Activated CD4-positive, CD25-positive, alpha-beta regulatory T cell treated with anti-CD3 and anti-CD28 coated beads, Interleukin-2, amount 50 U/mL, for 72 hours (primary cell): ENCODE measurements at regions not wholly inside any gene's neighbourhood (a gene's known extent, or its start where the extent isn't known, plus 50 kb on each side); places are given as distances from the start of the nearest gene placed in this dataset.

Experiments used
- DNase-seq: peaks from one replicate; pipeline ENCODE4 v3.0.0; 2021

GRCh38 chr2:145190031-145190703 is 670.2 kb upstream of the ZEB2 start:
- no peak for DNase-seq

DNA sequence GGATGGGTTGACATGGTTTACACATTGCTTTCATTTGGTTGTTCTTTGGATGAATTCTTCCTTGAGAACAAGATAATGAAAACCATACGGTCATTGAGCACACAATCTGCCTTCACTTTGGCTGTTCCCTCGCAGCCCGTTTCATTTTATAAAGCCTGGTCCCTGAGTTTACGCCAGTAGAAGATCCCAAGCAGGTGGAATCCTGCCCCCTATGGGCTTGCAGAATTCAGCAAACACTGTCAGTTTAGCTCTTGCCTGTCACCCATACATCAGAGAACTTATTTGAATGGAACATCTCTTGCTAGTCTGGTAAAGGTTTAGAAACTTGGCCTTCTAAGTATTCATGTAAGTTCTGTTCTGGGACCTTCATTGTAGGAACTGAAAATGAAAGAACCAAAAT is 666.4 kb upstream of the ZEB2 start:
- no peak for DNase-seq

DNA sequence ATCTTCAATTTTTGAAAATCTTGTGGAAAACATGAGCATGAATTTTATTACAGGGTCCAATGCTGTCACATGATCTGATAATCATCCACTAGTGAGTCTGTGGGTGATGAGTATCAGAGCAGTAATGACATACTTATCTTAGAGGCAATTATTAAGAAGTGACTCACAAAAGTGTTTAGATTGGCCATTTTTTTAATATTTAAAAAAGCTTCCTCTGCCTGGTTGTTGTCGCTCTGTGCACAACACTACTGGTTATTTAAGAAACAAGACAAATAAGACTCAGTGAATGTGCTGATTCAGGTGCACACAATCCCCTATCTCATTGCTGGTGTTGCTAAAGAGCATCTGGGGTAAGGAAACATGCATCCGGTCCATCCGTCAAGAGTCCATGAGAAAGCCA is 665.8 kb upstream of the ZEB2 start:
- DNase-seq: no peak

- no peak for DNase-seq
These were observed 665.1 kb upstream of the ZEB2 start for GRCh38 chr2:145184741-145185651.

DNA sequence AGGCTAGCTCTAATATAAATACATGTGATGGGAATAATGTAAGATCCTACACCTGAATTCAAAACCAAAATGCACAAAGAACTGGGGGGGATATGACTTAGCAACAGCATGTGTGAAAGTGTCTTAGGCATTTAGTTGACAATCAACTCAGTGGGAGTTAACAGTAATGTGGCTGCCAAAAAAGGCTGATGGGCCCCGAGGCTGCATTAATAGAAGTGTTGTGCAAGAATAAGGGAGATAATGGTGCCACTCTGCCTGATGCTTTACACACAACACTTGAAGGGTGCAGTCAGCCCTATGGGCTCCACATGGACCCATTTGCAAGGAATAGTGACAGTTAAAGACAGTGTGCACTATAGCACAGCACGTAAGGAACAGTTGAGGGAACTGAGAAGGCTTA is 649.4 kb upstream of the ZEB2 start:
- DNase-seq: no peak

- DNase-seq: no peak
These were observed 648.2 kb upstream of the ZEB2 start for GRCh38 chr2:145168091-145168490.

DNA sequence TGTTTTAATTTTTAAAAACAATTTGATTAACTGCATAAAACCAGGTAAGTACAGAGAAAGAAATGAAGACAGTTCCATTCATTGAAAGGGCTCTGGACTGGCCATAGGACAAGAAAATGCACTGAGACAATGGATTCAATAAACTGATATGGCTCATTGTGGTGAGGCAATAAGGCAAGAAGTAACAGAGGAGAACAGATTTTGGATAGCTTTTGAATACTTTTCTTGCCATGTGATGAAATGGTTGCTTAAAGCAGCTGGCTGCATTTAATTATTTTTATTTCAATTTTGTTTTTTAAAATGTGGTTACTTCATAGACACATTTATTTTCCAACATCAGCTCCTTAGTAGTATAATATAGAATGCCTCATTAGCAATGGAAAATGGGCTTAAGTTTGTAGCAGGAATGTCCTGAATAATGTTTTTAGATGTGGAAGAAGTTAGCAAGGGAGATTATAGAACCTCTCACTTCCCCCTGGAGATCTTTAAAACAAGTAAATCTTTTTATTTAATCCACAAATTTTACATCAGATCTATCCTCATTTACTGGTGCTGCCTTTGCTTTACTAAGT is 646.9 kb upstream of the ZEB2 start:
- DNase-seq: no peak

- no peak for DNase-seq
These were observed 641.7 kb upstream of the ZEB2 start for GRCh38 chr2:145161656-145162055.

GRCh38 chr2:145160855-145161254 is 640.9 kb upstream of the ZEB2 start:
- DNase-seq: no peak

DNA sequence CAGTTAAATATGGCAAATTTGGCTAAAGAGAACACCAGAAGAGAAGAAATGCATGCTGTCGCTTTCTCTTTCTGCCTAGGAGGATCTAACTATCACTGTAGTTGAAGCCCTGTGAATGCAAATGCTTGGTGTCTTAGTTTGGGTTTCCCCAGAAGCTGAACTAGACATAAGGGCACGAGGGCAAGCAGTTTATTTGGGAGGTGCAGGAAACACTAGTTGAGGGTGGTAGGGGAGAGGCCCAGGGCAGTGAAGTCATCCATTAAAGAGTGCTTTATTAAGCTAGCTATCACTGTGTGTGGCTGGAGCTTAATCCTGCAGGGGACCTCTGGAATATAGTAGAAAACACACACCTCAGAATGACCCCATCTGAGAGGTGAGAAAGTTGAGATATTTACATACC is 639.8 kb upstream of the ZEB2 start:
- no peak for DNase-seq

DNA sequence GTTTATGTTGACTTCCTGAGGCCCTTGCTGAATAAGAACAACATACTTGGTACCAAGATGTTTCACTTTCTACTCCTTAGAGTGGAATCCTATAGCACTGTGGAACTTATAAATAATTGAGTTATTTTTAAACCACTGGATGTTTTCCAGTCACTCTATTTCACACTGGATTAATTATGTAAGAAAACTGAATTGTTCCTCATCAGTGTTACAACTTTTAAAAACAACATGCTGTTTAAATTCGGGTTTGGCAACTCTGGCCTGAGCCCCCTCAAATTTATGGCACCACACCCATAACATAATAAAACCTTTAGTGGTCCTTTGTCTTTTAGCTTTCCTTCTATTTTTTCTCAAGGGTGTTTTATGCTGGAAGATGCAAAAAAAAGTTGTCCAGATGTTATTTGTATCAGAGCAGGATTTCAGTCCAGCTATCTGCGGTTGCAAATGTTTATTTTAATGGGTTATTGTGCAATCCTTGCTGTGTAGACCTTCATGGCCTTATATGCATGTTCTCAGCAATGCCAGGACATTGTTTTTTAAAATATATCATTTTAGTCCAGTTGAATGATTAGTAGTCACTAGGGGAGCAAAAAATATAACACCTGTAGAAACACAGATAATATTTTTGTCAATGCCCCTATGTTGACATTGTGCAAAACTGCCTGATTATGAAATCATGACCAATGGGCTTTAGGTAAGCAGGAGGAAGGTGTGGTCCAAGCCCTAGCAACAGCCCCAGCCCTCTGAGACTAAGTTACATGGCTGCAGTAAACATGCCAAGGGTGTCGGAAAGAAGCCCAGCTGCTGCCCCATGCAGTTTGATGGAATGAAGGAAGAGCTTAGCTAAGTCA is 638.0 kb upstream of the ZEB2 start:
- DNase-seq: no peak

- DNase-seq: no peak
These were observed 637.2 kb upstream of the ZEB2 start for GRCh38 chr2:145157036-145157675.

- DNase-seq: no peak
These were observed 636.3 kb upstream of the ZEB2 start for GRCh38 chr2:145156199-145156598.

DNA sequence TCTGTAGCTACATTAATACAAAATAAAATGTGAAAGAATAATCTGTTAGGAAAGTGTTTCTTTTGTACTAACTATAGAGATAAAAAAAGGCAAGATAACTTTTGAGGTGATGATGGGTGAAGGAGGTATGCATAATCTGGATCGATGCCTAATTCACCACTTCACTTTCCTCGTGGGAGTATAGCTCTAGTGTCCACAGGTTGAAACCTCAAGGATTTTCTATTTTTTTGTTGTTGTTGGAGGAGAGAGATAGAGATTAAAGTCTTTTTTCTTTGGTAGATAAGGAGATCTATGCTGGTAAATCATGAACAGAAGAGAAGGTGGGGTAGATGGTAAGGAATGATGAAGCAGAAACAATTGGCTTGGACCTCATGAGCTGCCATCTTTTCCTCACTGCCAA is 635.3 kb upstream of the ZEB2 start:
- DNase-seq: no peak

DNA sequence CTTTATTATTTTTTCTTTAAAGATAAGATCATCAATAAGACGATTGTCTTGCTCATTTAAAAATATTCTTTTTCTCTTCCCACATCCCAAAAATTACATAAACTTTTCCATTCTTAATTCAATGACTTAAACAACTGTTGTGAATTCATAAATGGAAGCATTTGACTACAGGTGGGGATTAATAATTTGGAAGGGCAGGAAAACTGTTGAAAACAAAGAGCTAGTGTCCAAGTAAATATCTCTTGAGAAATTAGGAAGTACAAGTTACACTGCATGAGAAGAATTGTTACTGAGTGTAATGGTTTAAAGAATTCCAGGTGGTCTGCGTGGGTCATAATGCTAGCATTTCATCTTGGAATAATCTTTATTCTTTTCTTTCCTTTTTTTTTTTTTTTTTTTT is 634.8 kb upstream of the ZEB2 start:
- DNase-seq: no peak

GRCh38 chr2:145146691-145147090 is 626.8 kb upstream of the ZEB2 start:
- no peak for DNase-seq

- no peak for DNase-seq
These were observed 624.3 kb upstream of the ZEB2 start for GRCh38 chr2:145144131-145144728.

DNA sequence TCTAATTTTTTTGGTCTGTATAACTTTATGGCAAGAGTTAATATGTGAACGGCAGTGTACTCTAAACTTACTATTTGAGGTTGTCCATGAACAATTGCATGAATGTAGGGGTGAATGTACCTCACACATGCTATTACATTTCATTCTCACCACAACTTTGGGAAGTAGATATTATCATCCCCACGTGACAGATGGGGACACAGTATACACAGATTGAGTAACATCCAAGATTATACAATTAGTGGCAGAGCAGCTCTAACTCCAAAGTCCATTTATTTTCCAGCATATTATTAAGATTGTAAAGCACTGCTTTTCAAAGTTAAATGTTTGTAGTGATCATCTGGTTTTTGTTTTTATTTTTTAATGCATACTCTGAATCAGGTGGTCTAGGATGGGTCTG is 622.1 kb upstream of the ZEB2 start:
- DNase-seq: no peak

GRCh38 chr2:145140658-145141057 is 620.7 kb upstream of the ZEB2 start:
- no peak for DNase-seq

DNA sequence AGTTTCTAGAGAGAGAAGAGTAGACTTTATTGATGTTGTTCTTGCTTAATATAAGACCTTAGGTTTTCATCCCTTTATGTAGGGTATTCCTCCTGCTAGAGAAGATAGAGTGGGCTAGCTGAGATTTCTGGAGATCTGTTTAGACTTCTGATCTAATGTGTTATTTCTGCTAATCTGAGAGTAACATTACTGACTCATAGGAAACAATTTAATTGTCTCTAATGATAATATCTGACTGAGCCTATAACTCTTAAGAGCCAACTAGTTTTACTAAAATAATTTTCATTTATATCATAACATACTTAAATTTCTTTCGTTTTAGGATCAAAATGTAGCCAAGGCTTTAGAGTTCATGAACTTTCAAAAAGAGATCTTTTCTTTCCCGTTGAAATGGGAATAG is 618.7 kb upstream of the ZEB2 start:
- no peak for DNase-seq

DNA sequence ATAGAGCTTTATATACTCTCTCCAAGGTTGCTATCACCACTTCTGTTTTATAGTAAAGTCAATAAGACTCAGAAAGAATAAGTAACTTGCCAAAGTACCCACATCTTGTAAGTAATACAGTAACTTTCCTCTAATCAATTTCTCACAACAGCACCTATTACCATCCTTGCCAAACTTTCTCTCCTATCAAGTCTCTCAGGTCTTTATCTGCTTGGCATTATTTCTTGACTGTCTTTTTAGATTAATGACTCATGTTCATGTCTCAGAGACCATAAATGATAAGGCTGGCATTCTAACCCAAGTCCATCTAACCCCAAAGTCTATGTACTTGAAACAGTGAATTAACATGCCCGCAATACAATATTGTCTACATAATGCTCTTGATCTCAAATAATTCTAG is 618.0 kb upstream of the ZEB2 start:
- no peak for DNase-seq

DNA sequence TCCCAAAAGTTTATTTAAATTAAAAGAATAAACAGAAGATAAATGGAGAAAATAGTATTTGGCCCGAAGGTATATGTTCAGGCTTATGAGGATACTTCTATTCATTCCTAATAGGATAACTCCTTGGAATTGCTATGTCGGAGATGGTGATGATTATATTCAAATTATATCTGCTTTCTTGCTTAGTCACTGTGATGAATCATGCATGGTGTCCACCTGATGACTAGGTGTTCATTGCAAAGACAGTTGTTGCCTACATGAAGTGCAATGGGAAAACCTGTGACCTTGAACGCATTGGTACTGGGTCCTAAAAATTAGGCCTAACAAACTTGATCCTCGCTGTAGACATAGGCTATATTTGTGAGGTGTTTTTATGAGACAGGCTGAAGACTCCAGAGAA is 617.3 kb upstream of the ZEB2 start:
- no peak for DNase-seq
